Testis (tissue), 2 donors: ENCODE measurements at regions not wholly inside any gene's neighbourhood (a gene's known extent, or its start where the extent isn't known, plus 50 kb on each side); places are given as distances from the start of the nearest gene placed in this dataset.

Source experiments
- POLR2A ChIP-seq: fragments of 450-650 bp; IDR thresholded peaks from one replicate; pipeline ENCODE4 v1.6.1; 2017; ENCODE audit warnings: antibody characterized with exemption, mild to moderate bottlenecking, moderate library complexity
- TF ChIP-seq, protein P1 (sequence below), 3 experiments: fragments of 450-650 bp in 2 of 3; fragments of 200-600 bp in 1 of 3; sonication (generic) in 1 of 3; IDR thresholded peaks; one replicate each; pipeline ENCODE4 v1.5.1; 2016 to 2019; ENCODE audit warnings: antibody characterized with exemption in 3 of 3, mild to moderate bottlenecking in 2 of 3, moderate library complexity in 1 of 3

DNA sequence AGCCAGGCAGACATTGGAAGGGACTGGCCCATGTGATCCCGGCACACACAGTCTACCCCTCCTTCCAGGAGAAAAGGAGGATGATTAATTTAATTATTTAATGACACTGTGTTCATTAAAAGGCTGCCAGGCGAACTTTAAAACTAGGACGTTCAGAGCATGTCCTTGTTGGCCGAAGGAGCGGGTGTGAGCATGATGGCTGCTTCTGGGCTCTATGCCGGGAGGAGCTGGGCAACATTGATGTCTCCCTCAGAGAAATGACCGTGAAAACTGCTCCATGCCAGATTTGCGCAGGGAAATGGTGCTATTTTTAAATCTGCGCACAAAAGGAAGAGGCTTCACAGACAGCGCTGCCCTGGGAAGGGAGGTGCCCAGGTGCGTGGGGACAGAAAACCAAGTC, 284.9 kb upstream of the IRX4 start:
- no peak for TF ChIP-seq POLR2A
- TF ChIP-seq, protein P1, sequence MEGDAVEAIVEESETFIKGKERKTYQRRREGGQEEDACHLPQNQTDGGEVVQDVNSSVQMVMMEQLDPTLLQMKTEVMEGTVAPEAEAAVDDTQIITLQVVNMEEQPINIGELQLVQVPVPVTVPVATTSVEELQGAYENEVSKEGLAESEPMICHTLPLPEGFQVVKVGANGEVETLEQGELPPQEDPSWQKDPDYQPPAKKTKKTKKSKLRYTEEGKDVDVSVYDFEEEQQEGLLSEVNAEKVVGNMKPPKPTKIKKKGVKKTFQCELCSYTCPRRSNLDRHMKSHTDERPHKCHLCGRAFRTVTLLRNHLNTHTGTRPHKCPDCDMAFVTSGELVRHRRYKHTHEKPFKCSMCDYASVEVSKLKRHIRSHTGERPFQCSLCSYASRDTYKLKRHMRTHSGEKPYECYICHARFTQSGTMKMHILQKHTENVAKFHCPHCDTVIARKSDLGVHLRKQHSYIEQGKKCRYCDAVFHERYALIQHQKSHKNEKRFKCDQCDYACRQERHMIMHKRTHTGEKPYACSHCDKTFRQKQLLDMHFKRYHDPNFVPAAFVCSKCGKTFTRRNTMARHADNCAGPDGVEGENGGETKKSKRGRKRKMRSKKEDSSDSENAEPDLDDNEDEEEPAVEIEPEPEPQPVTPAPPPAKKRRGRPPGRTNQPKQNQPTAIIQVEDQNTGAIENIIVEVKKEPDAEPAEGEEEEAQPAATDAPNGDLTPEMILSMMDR (IDR thresholded peaks at IDR 0.05) = no peak
